IMR-90 (cell line): ENCODE measurements at regions not wholly inside any gene's neighbourhood (a gene's known extent, or its start where the extent isn't known, plus 50 kb on each side); places are given as distances from the start of the nearest gene placed in this dataset.
A peak's percentile ranks its signal among the peaks of the same experiment; 100 is the strongest.

Experiments
- ATAC-seq: fragments of 200-7000 bp; cut with Tn5 transposase; 2 replicates; pipeline ENCODE4 v1.9.1; 2020; ENCODE audit warnings: low read depth, mild to moderate bottlenecking, moderate library complexity
- BruUV-seq: library from RNA; stranded (reverse); fragments of 400-500 nt; replicated peaks from 2 replicates; lab custom pipeline; 2021; lab: Mats Ljungman, UMichigan
- CTCF ChIA-PET: fragments of 300-600 bp; formaldehyde crosslinking; extraction: SDS; loops from one replicate; lab custom pipeline; 2021; ENCODE audit warnings: antibody characterized with exemption; lab: Yijun Ruan, JAX
- POLR2A ChIA-PET: fragments of 300-600 bp; sonication (Branson Sonifier 250); formaldehyde crosslinking; loops from one replicate; lab custom pipeline; 2022; ENCODE audit warnings: antibody characterized with exemption; ENCODE audit not compliant: unreplicated experiment; lab: Charles Lee
- DNase-seq: peaks from one replicate; pipeline ENCODE4 v3.0.0; 2013
- H2AFZ ChIP-seq: replicated peaks from 2 replicates; pipeline ENCODE3; 2013; ENCODE audit warnings: low read length, mild to moderate bottlenecking; ENCODE audit not compliant: poor library complexity
- H2AK5ac ChIP-seq: 2 replicates; pipeline ENCODE4 v1.6.1; 2013; ENCODE audit warnings: low read depth, low read length, inconsistent platforms
- H2AK9ac ChIP-seq: replicated peaks from 2 replicates; pipeline ENCODE3; 2013; ENCODE audit warnings: mild to moderate bottlenecking, low read depth, low read length, moderate library complexity; ENCODE audit not compliant: poor library complexity
- H2BK120ac ChIP-seq: 2 replicates; pipeline ENCODE4 v1.6.1; 2013; ENCODE audit warnings: low read depth, low read length, inconsistent platforms
- H2BK15ac ChIP-seq: 3 replicates; pipeline ENCODE4 v1.6.1; 2013; ENCODE audit warnings: low read depth, low read length, inconsistent platforms
- H2BK20ac ChIP-seq: 2 replicates; pipeline ENCODE4 v1.6.1; 2013; ENCODE audit warnings: low read depth, mild to moderate bottlenecking, inconsistent platforms, low read length, moderate library complexity
- H2BK5ac ChIP-seq: 2 replicates; pipeline ENCODE4 v1.6.1; 2013; ENCODE audit warnings: mild to moderate bottlenecking, low read depth, low read length, inconsistent platforms; ENCODE audit not compliant: poor library complexity, severe bottlenecking
- H3K14ac ChIP-seq: replicated peaks from 2 replicates; pipeline ENCODE4 v1.6.1; 2013; ENCODE audit warnings: low read depth, low read length, inconsistent platforms
- H3K18ac ChIP-seq: 2 replicates; pipeline ENCODE4 v1.6.1; 2013; ENCODE audit warnings: low read depth, low read length, control low read depth
- H3K23ac ChIP-seq: 2 replicates; pipeline ENCODE4 v1.6.1; 2013; ENCODE audit warnings: low read depth, low read length, inconsistent platforms
- H3K27ac ChIP-seq: 2 replicates; pipeline ENCODE4 v1.5.1; 2013; ENCODE audit warnings: mild to moderate bottlenecking, control low read depth, low read length; ENCODE audit not compliant: insufficient read depth
- H3K27me3 ChIP-seq: 2 replicates; pipeline ENCODE4 v1.6.1; 2013; ENCODE audit warnings: low read length; ENCODE audit not compliant: control insufficient read depth, insufficient read depth
- H3K36me3 ChIP-seq: 2 replicates; pipeline ENCODE4 v1.6.1; 2013; ENCODE audit warnings: low read length, mixed read lengths; ENCODE audit not compliant: control insufficient read depth, insufficient read depth
- H3K4ac ChIP-seq: 2 replicates; pipeline ENCODE4 v1.6.1; 2013; ENCODE audit warnings: low read depth, low read length, inconsistent platforms
- H3K4me1 ChIP-seq: 2 replicates; pipeline ENCODE4 v1.6.1; 2013; ENCODE audit warnings: low read length, mixed read lengths; ENCODE audit not compliant: control insufficient read depth, insufficient read depth
- H3K4me2 ChIP-seq: 2 replicates; pipeline ENCODE4 v1.6.1; 2013; ENCODE audit warnings: low read depth, mild to moderate bottlenecking, control low read depth, low read length, moderate library complexity
- H3K4me3 ChIP-seq: 2 replicates; pipeline ENCODE4 v1.5.1; 2013; ENCODE audit warnings: low read depth, mild to moderate bottlenecking, control low read depth, low read length, moderate library complexity; ENCODE audit not compliant: insufficient read depth
- H3K56ac ChIP-seq: 2 replicates; pipeline ENCODE4 v1.6.1; 2013; ENCODE audit warnings: low read length, inconsistent platforms; ENCODE audit not compliant: insufficient read depth; ENCODE audit errors: extremely low read depth
- H3K79me1 ChIP-seq, 2 experiments: 2 replicates each; pipeline ENCODE4 v1.6.1; 2013; ENCODE audit warnings: low read length in 2 of 2, inconsistent platforms in 1 of 2, low read depth in 1 of 2
- H3K9ac ChIP-seq: 2 replicates; pipeline ENCODE4 v1.6.1; 2013; ENCODE audit warnings: low read depth, low read length, control low read depth
- H3K9me1 ChIP-seq: 2 replicates; pipeline ENCODE4 v1.6.1; 2013; ENCODE audit warnings: low read length, inconsistent platforms; ENCODE audit not compliant: insufficient read depth
- H3K9me3 ChIP-seq: 2 replicates; pipeline ENCODE4 v1.6.1; 2013; ENCODE audit warnings: low read length; ENCODE audit not compliant: control insufficient read depth, insufficient read depth
- H4K20me1 ChIP-seq: 2 replicates; pipeline ENCODE4 v1.6.1; 2013; ENCODE audit warnings: low read length, inconsistent platforms; ENCODE audit not compliant: insufficient read depth
- H4K5ac ChIP-seq: 2 replicates; pipeline ENCODE4 v1.6.1; 2013; ENCODE audit warnings: mild to moderate bottlenecking, low read depth, low read length, control low read depth
- H4K8ac ChIP-seq, 2 experiments: 2 replicates each; pipeline ENCODE4 v1.6.1; 2013; ENCODE audit warnings: low read depth in 2 of 2, low read length in 2 of 2, control low read depth in 1 of 2, inconsistent platforms in 1 of 2
- H4K91ac ChIP-seq: 2 replicates; pipeline ENCODE4 v1.6.1; 2013; ENCODE audit warnings: low read depth, low read length, inconsistent platforms; ENCODE audit not compliant: insufficient read depth
- CEBPB ChIP-seq: IDR thresholded peaks from 2 replicates; pipeline ENCODE4 v1.6.1; 2012; ENCODE audit warnings: low read depth, low read length, improper control_type of control experiment
- MAZ ChIP-seq: IDR thresholded peaks from 2 replicates; pipeline ENCODE4 v1.6.1; 2012; ENCODE audit warnings: low read depth, mild to moderate bottlenecking, low read length, improper control_type of control experiment, moderate library complexity, borderline replicate concordance
- WGBS, 2 experiments: methylation state at CpG; one replicate each; pipeline versions ENCODE4 v1.1.5 to v1.1.7; 2013; ENCODE audit warnings: missing lambda C conversion rate in 2 of 2; ENCODE audit not compliant: insufficient read length in 1 of 2; ENCODE audit errors: extremely low coverage in 2 of 2; 5-methylcytosine and 5-hydroxymethylcytosine counted together
- dilution Hi-C: fragments of 300-500 bp; cut with HindIII; formaldehyde crosslinking; loops from one replicate; pipeline ENCODE4 v1.14.3; 2018; ENCODE audit warnings: low sequenced_read_pairs; ENCODE audit not compliant: unreplicated experiment
- in situ Hi-C: fragments of 300-500 bp; cut with MboI; formaldehyde crosslinking; loops from 3 replicates; pipeline ENCODE4 v1.14.3; 2019; ENCODE audit warnings: low sequenced_read_pairs, inconsistent platforms, mixed read lengths
- intact Hi-C: fragments of 100-400 bp; cut with micrococcal nuclease; formaldehyde crosslinking; loops from 2 replicates; pipeline ENCODE4 v1.10.0; 2022

GRCh38 chr6:140504776-140505175 is 1130.3 kb upstream of the CITED2 start:
- WGBS, 2 experiments: no CpG with 5 or more reads among the region's 1 CpG
- POLR2A ChIA-PET: no interaction called here
- Histone ChIP-seq H4K8ac (no peak overlapping the region), H3K4ac (no peak overlapping the region), H2BK120ac (no peak overlapping the region), H4K5ac (no peak overlapping the region), H3K27ac (no peak overlapping the region), H4K20me1 (no peaks in the 10 kb centered on the region), H4K91ac (no peak overlapping the region), H3K9ac (no peak overlapping the region), H3K27me3 (no peaks in the 10 kb centered on the region), H2BK20ac (no peak overlapping the region), H3K79me1 (no peaks in the 10 kb centered on the region), H3K9me3 (no peaks in the 10 kb centered on the region), H3K23ac (no peak overlapping the region), H3K56ac (no peak overlapping the region), H2AK9ac (no peak overlapping the region), H3K14ac (no peak overlapping the region), H3K9me1 (no peaks in the 10 kb centered on the region), H3K36me3 (no peaks in the 10 kb centered on the region), H3K4me1 (no peaks in the 10 kb centered on the region), H2AK5ac (no peak overlapping the region), H2BK15ac (0 out of 3 replicates have a peak overlapping the region, but pooled peaks have one; percentile 48), H3K18ac (no peak overlapping the region), H2BK5ac (no peak overlapping the region), H3K4me2 (no peak overlapping the region), H3K4me3 (no peak overlapping the region), H2AFZ (no peak overlapping the region)
- BruUV-seq: no TSS peak
- dilution Hi-C loops: no loop called here
- CTCF ChIA-PET: interaction anchor here (0.6 kb wide), 1 partner anchor 23 kb away, joined by 3 read pairs; no protein-coding TSS in a partner anchor
- in situ Hi-C loops: no loop called here
- ATAC-seq (no peak), DNase-seq (no peak)
- intact Hi-C loops: no loop called here
- TF ChIP-seq MAZ (no peak), CEBPB (peak; percentile 10; the same call in 1 of the 2 replicates)
